GM19438 (cell line): ENCODE measurements at regions not wholly inside any gene's neighbourhood (a gene's known extent, or its start where the extent isn't known, plus 50 kb on each side); places are given as distances from the start of the nearest gene placed in this dataset.
"Not testable (repeated sequence)": the region's sequence is repeated elsewhere in the genome, so short reads cannot be mapped to it uniquely, and the experiment has no call there.

ENCODE experiments used
- ATAC-seq: cut with Tn5 transposase; IDR thresholded peaks from one replicate; pipeline ENCODE4 v1.9.1; 2021; ENCODE audit warnings: low read depth; ENCODE audit not compliant: unreplicated experiment

GRCh38 chr7:73244782-73245311 is 63.8 kb downstream of the NSUN5 start:
- not testable (repeated sequence) for ATAC-seq

GRCh38 chr7:73234994-73235717 is 73.5 kb downstream of the NSUN5 start:
- ATAC-seq: peak; percentile 94

- ATAC-seq: not testable (repeated sequence)
Observed at GRCh38 chr7:73225745-73226144, 82.9 kb downstream of the NSUN5 start.

- not testable (repeated sequence) for ATAC-seq
Observed at GRCh38 chr7:73221724-73222123, 86.9 kb downstream of the NSUN5 start.

- ATAC-seq: peak; percentile 42
Observed at GRCh38 chr7:73220766-73221370, 87.8 kb downstream of the NSUN5 start.

- ATAC-seq: peak; percentile 75
Observed at GRCh38 chr7:73220357-73220756, 88.3 kb downstream of the NSUN5 start.

GRCh38 chr7:73218802-73219201 is 89.8 kb downstream of the NSUN5 start:
- ATAC-seq: not testable (repeated sequence)

- ATAC-seq: not testable (repeated sequence)
Observed at GRCh38 chr7:73216046-73216675, 92.5 kb downstream of the NSUN5 start.

GRCh38 chr7:73215232-73215631 is 93.4 kb downstream of the NSUN5 start:
- not testable (repeated sequence) for ATAC-seq

- ATAC-seq: not testable (repeated sequence)
Observed at GRCh38 chr7:73214471-73214870, 94.2 kb downstream of the NSUN5 start.

- ATAC-seq: not testable (repeated sequence)
Observed at GRCh38 chr7:73213076-73213475, 95.5 kb downstream of the NSUN5 start.

GRCh38 chr7:73205594-73205993 is 103.0 kb downstream of the NSUN5 start:
- ATAC-seq: not testable (repeated sequence)

GRCh38 chr7:73204898-73205297 is 103.7 kb downstream of the NSUN5 start:
- not testable (repeated sequence) for ATAC-seq

- not testable (repeated sequence) for ATAC-seq
Observed at GRCh38 chr7:73203312-73203711, 105.3 kb downstream of the NSUN5 start.

- ATAC-seq: not testable (repeated sequence)
Observed at GRCh38 chr7:73201264-73201663, 107.4 kb downstream of the NSUN5 start.

GRCh38 chr7:73200518-73201099 is 108.0 kb downstream of the NSUN5 start:
- ATAC-seq: not testable (repeated sequence)

- not testable (repeated sequence) for ATAC-seq
Observed at GRCh38 chr7:73193991-73194390, 108.2 kb upstream of the SPDYE9 start.

- ATAC-seq: not testable (repeated sequence)
Observed at GRCh38 chr7:73190483-73191155, 104.8 kb upstream of the SPDYE9 start.

- not testable (repeated sequence) for ATAC-seq
Observed at GRCh38 chr7:73188287-73188686, 102.4 kb upstream of the SPDYE9 start.

GRCh38 chr7:73186589-73187309 is 100.9 kb upstream of the SPDYE9 start:
- ATAC-seq: not testable (repeated sequence)
